HG03108 (cell line): ENCODE measurements at regions not wholly inside any gene's neighbourhood (a gene's known extent, or its start where the extent isn't known, plus 50 kb on each side); places are given as distances from the start of the nearest gene placed in this dataset.

ENCODE experiments used
- ATAC-seq: cut with Tn5 transposase; IDR thresholded peaks from one replicate; pipeline ENCODE4 v1.9.1; 2021; ENCODE audit warnings: moderate library complexity; ENCODE audit not compliant: unreplicated experiment

GRCh38 chr6:1545654-1546053 is 64.1 kb upstream of the FOXC1 start:
- no peak for ATAC-seq

DNA sequence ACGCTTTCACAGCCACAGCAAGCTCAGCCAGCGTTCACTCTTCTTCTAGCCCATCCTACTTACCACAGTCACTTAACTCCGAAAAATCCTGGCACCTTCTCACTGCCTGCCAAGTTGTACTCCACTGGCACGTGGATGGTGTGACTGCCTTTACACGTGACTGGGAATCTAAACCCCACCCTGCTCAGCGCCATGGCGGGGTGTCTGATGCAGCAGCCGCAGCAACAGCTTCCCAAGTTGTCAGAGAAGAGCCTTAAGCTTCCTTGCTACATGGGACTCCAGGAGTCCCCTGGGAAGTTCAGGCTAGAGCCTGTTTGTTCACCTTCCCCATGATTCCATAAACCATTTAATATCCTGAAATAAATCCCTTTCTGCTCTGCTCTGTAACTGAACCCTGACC is 61.9 kb upstream of the FOXC1 start:
- no peak for ATAC-seq

DNA sequence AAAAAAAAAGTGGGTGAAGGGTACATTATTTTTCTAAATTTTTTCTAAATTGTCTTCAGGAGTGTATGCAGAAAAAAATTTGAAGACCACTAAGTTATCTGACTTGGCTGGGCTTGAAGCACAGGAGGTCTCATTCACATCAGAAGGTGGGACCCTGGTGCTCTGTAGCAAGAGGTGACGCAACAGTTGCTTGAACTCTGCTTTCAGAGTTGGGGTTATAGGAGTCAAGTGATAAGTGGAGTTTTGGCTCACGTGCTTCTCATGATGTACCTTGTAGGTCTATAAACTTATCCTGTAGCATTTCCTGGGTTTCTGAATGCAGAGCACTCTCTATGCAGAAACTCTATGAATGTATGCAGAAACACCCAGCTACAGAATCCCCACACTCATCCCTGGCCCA is 58.5 kb upstream of the FOXC1 start:
- ATAC-seq = no peak

DNA sequence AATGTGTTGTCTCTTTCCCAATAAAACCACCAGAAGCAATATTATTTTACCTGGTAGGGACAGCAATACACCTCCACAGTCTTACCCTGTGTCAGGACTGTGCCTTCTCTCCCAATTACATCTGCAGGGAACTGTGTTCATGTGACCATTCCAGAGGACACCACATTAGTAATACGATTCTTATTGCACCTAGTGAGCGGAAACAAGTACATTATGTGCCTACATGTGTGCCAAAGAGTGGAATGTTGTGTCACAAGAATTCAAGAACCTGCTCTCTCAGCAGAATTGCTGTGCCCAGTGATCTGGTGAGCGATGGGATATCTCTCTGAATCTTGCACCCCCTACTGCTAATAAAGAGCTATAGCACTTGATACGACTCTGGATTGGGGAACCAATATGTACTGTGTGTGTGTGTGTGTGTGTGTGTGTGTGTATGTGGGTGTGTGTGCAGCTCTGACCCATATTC is 57.4 kb upstream of the FOXC1 start:
- no peak for ATAC-seq

- no peak for ATAC-seq
Observed at GRCh38 chr6:1553562-1554083, 56.1 kb upstream of the FOXC1 start.

- no peak for ATAC-seq
Observed at GRCh38 chr6:1554141-1554475, 55.6 kb upstream of the FOXC1 start.

- ATAC-seq = no peak
Observed at GRCh38 chr6:1554476-1555310, 55.0 kb upstream of the FOXC1 start.

GRCh38 chr6:1558388-1558787 is 51.3 kb upstream of the FOXC1 start:
- ATAC-seq = no peak
